Ovary (tissue), 3 donors: ENCODE measurements at regions not wholly inside any gene's neighbourhood (a gene's known extent, or its start where the extent isn't known, plus 50 kb on each side); places are given as distances from the start of the nearest gene placed in this dataset.

Source experiments
- CTCF ChIP-seq, 3 donors: fragments of 450-650 bp in 2 of 3; fragments of 200-600 bp in 1 of 3; IDR thresholded peaks; one replicate each; pipeline versions ENCODE4 v1.5.1 to v1.8.0; 2016 to 2022; ENCODE audit warnings: antibody characterized with exemption in 3 of 3, mild to moderate bottlenecking in 1 of 3
- EP300 ChIP-seq: sonication (generic); formaldehyde crosslinking; IDR thresholded peaks from one replicate; pipeline ENCODE4 v1.6.1; 2017; ENCODE audit warnings: antibody characterized with exemption
- POLR2A ChIP-seq: fragments of 450-650 bp; IDR thresholded peaks from one replicate; pipeline ENCODE4 v1.6.1; 2017; ENCODE audit warnings: antibody characterized with exemption, mild to moderate bottlenecking, moderate library complexity
- donor health status: DM: no; HTN: no; CAD: no.

- TF ChIP-seq CTCF (IDR thresholded peaks at IDR 0.05) (no peak), POLR2A (no peak), EP300 (no peak)
Observed at GRCh38 chr3:46093966-46094365, 66.7 kb upstream of the XCR1 start.
